ENCODE measurements at regions not wholly inside any gene's neighbourhood (a gene's known extent, or its start where the extent isn't known, plus 50 kb on each side); places are given as distances from the start of the nearest gene placed in this dataset.

DNA sequence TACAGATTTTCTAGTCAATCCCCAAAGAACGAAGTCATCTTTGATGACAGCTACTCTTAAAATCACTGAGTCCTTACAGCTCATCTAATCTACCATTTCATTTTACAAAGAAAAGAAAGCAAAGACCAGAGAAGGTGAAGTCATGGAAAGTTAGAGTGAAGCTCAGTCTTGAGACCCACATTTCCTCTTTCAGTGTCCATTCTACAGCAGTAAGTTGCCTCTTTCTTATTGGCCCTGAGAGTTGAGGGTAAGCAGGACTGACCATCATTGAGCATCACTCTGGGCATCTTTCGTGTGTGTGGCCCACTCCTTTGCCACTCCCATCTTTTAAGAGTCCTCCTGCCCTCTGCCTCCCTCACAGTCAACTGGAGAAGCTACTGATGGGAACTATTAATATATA is 251.8 kb upstream of the NR4A3 start:
- H3K4me1 ChIP-seq (ENCODE audit: insufficient read depth, low read length), result no peaks in the 10 kb centered on the region
- ChIA-PET CTCF (ENCODE audit: low intra/inter-chr PET ratio, low total read pairs) (no interaction called here), POLR2A (no interaction called here)
- BruUV-seq (replicated peaks), result no TSS peak
- H3K27me3 ChIP-seq (ENCODE audit: control insufficient read depth in 1 of 2, insufficient read depth in 2 of 2, low read length in 2 of 2), result no peaks in the 10 kb centered on the region
- H3K9ac ChIP-seq (ENCODE audit: insufficient read depth, low read depth, low read length), result no peak overlapping the region
- DNase-seq (ENCODE audit: low spot score), result no peak
- H3K27ac ChIP-seq (ENCODE audit: extremely low read length, insufficient read depth, low read length), result no peak overlapping the region
- intact Hi-C loops (cut with micrococcal nuclease; ENCODE audit: unreplicated experiment), result no loop called here
- no peaks in the 10 kb centered on the region for H3K36me3 ChIP-seq (replicated peaks in 1 of 2; ENCODE audit: control insufficient read depth in 1 of 2, insufficient read depth in 2 of 2, low read length in 2 of 2)
- no peak overlapping the region for H3K4me3 ChIP-seq (replicated peaks in 1 of 3; ENCODE audit: insufficient read depth in 1 of 3, low read depth in 2 of 3, low read length in 3 of 3)
- no peak for ATAC-seq
- no peak overlapping the region for H3K4me2 ChIP-seq (ENCODE audit: low read depth, low read length)
- in situ Hi-C loops (cut with HindIII; ENCODE audit: extremely low pct_ligation_motif_present, low pct_unique_long_range_greater_than_20kb), result no loop called here
- no peak for FAIRE-seq
- WGBS (ENCODE audit: low lambda C conversion rate), result 0% methylated on average over 2 of the region's 2 CpGs
- no peaks in the 10 kb centered on the region for H3K9me3 ChIP-seq (ENCODE audit: low read length)
- H2AFZ ChIP-seq (ENCODE audit: low read length), result no peak overlapping the region
- H3K79me2 ChIP-seq (ENCODE audit: insufficient read depth, low read length), result no peaks in the 10 kb centered on the region
- no peaks in the 10 kb centered on the region for H4K20me1 ChIP-seq (ENCODE audit: insufficient read depth, low read length)
- TF ChIP-seq TCF7L2 (IDR thresholded peaks at IDR 0.05; ENCODE audit: low read depth, low read length), result no peak
- TF ChIP-seq ZNF567 (CRISPR knock-in tag; IDR thresholded peaks at IDR 0.05; ENCODE audit: borderline replicate concordance), result no peak
- no peak for TF ChIP-seq ZNF552 (CRISPR knock-in tag; IDR thresholded peaks at IDR 0.05; ENCODE audit: borderline replicate concordance)
- TF ChIP-seq, protein P1, sequence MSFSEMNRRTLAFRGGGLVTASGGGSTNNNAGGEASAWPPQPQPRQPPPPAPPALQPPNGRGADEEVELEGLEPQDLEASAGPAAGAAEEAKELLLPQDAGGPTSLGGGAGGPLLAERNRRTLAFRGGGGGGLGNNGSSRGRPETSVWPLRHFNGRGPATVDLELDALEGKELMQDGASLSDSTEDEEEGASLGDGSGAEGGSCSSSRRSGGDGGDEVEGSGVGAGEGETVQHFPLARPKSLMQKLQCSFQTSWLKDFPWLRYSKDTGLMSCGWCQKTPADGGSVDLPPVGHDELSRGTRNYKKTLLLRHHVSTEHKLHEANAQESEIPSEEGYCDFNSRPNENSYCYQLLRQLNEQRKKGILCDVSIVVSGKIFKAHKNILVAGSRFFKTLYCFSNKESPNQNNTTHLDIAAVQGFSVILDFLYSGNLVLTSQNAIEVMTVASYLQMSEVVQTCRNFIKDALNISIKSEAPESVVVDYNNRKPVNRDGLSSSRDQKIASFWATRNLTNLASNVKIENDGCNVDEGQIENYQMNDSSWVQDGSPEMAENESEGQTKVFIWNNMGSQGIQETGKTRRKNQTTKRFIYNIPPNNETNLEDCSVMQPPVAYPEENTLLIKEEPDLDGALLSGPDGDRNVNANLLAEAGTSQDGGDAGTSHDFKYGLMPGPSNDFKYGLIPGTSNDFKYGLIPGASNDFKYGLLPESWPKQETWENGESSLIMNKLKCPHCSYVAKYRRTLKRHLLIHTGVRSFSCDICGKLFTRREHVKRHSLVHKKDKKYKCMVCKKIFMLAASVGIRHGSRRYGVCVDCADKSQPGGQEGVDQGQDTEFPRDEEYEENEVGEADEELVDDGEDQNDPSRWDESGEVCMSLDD (CRISPR knock-in tag; IDR thresholded peaks at IDR 0.05; ENCODE audit: borderline replicate concordance), result no peak
- no peak for TF ChIP-seq EEA1 (CRISPR knock-in tag; IDR thresholded peaks at IDR 0.05; ENCODE audit: borderline replicate concordance)
- TF ChIP-seq ARNT2 (CRISPR knock-in tag; IDR thresholded peaks at IDR 0.05; ENCODE audit: low read depth), result no peak
- no peak for TF ChIP-seq SALL2 (CRISPR knock-in tag; IDR thresholded peaks at IDR 0.05)
- no peak for TF ChIP-seq ZSCAN9 (CRISPR knock-in tag; IDR thresholded peaks at IDR 0.05; ENCODE audit: borderline replicate concordance)
- TF ChIP-seq, protein P2, sequence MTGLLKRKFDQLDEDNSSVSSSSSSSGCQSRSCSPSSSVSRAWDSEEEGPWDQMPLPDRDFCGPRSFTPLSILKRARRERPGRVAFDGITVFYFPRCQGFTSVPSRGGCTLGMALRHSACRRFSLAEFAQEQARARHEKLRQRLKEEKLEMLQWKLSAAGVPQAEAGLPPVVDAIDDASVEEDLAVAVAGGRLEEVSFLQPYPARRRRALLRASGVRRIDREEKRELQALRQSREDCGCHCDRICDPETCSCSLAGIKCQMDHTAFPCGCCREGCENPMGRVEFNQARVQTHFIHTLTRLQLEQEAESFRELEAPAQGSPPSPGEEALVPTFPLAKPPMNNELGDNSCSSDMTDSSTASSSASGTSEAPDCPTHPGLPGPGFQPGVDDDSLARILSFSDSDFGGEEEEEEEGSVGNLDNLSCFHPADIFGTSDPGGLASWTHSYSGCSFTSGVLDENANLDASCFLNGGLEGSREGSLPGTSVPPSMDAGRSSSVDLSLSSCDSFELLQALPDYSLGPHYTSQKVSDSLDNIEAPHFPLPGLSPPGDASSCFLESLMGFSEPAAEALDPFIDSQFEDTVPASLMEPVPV (CRISPR knock-in tag; IDR thresholded peaks at IDR 0.05), result no peak
- TF ChIP-seq MZF1 (CRISPR knock-in tag; IDR thresholded peaks at IDR 0.05; ENCODE audit: borderline replicate concordance), result no peak
- TF ChIP-seq, protein P3, sequence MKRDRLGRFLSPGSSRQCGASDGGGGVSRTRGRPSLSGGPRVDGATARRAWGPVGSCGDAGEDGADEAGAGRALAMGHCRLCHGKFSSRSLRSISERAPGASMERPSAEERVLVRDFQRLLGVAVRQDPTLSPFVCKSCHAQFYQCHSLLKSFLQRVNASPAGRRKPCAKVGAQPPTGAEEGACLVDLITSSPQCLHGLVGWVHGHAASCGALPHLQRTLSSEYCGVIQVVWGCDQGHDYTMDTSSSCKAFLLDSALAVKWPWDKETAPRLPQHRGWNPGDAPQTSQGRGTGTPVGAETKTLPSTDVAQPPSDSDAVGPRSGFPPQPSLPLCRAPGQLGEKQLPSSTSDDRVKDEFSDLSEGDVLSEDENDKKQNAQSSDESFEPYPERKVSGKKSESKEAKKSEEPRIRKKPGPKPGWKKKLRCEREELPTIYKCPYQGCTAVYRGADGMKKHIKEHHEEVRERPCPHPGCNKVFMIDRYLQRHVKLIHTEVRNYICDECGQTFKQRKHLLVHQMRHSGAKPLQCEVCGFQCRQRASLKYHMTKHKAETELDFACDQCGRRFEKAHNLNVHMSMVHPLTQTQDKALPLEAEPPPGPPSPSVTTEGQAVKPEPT (CRISPR knock-in tag; IDR thresholded peaks at IDR 0.05; ENCODE audit: low read depth), result no peak
- TF ChIP-seq KLF6 (CRISPR knock-in tag; IDR thresholded peaks at IDR 0.05), result no peak
- TF ChIP-seq ZSCAN20 (CRISPR knock-in tag; IDR thresholded peaks at IDR 0.05; ENCODE audit: borderline replicate concordance), result no peak
- TF ChIP-seq, protein P4, sequence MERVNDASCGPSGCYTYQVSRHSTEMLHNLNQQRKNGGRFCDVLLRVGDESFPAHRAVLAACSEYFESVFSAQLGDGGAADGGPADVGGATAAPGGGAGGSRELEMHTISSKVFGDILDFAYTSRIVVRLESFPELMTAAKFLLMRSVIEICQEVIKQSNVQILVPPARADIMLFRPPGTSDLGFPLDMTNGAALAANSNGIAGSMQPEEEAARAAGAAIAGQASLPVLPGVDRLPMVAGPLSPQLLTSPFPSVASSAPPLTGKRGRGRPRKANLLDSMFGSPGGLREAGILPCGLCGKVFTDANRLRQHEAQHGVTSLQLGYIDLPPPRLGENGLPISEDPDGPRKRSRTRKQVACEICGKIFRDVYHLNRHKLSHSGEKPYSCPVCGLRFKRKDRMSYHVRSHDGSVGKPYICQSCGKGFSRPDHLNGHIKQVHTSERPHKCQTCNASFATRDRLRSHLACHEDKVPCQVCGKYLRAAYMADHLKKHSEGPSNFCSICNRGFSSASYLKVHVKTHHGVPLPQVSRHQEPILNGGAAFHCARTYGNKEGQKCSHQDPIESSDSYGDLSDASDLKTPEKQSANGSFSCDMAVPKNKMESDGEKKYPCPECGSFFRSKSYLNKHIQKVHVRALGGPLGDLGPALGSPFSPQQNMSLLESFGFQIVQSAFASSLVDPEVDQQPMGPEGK (CRISPR knock-in tag; IDR thresholded peaks at IDR 0.05), result no peak
- TF ChIP-seq SAFB2 (CRISPR knock-in tag; IDR thresholded peaks at IDR 0.05; ENCODE audit: borderline replicate concordance, low read depth), result no peak
- no peak for TF ChIP-seq MAZ (IDR thresholded peaks at IDR 0.05; ENCODE audit: borderline replicate concordance, low read depth, low read length)
- no peak for TF ChIP-seq MAZ (CRISPR knock-in tag; IDR thresholded peaks at IDR 0.05; ENCODE audit: low read depth)
- no peak for TF ChIP-seq ZNF570 (CRISPR knock-in tag; IDR thresholded peaks at IDR 0.05; ENCODE audit: borderline replicate concordance)
- TF ChIP-seq IKZF1 (IDR thresholded peaks at IDR 0.05), result no peak
